Hepatocyte (in vitro differentiated cells): ENCODE measurements at regions not wholly inside any gene's neighbourhood (a gene's known extent, or its start where the extent isn't known, plus 50 kb on each side); places are given as distances from the start of the nearest gene placed in this dataset.

Experiments used
- DNase-seq: peaks from one replicate; pipeline ENCODE4 v3.0.0-alpha.2; 2016; ENCODE audit warnings: low spot score
- H2AFZ ChIP-seq: fragments of 200-600 bp; sonication (generic); 2 replicates; pipeline ENCODE4 v1.6.0; 2016; ENCODE audit warnings: antibody characterized with exemption, mild to moderate bottlenecking
- H3K27ac ChIP-seq: fragments of 200-600 bp; sonication (generic); 2 replicates; pipeline ENCODE4 v1.5.1; 2016; ENCODE audit warnings: mild to moderate bottlenecking
- H3K27me3 ChIP-seq: fragments of 200-600 bp; sonication (generic); 2 replicates; pipeline ENCODE4 v1.6.1; 2016
- H3K36me3 ChIP-seq: fragments of 200-600 bp; sonication (generic); replicated peaks from 2 replicates; pipeline ENCODE4 v1.5.1; 2016; ENCODE audit warnings: low read depth; ENCODE audit not compliant: insufficient read depth
- H3K4me1 ChIP-seq: fragments of 200-600 bp; sonication (generic); 2 replicates; pipeline ENCODE4 v1.5.1; 2016; ENCODE audit warnings: mild to moderate bottlenecking, moderate library complexity; ENCODE audit not compliant: insufficient read depth
- H3K4me2 ChIP-seq: fragments of 200-600 bp; sonication (generic); 2 replicates; pipeline ENCODE4 v1.6.0; 2016
- H3K4me3 ChIP-seq: fragments of 200-600 bp; sonication (generic); 2 replicates; pipeline ENCODE4 v1.5.1; 2016; ENCODE audit warnings: mild to moderate bottlenecking
- H3K79me2 ChIP-seq: fragments of 200-600 bp; sonication (generic); 2 replicates; pipeline ENCODE4 v1.6.0; 2017; ENCODE audit warnings: mild to moderate bottlenecking
- H3K9me2 ChIP-seq: fragments of 200-600 bp; sonication (generic); replicated peaks from 2 replicates; pipeline ENCODE4 v1.6.0; 2017; ENCODE audit warnings: mild to moderate bottlenecking; ENCODE audit not compliant: insufficient read depth
- H3K9me3 ChIP-seq: fragments of 200-600 bp; sonication (generic); 2 replicates; pipeline ENCODE4 v1.5.1; 2016; ENCODE audit warnings: low read depth, mild to moderate bottlenecking
- H4K20me1 ChIP-seq: fragments of 200-600 bp; sonication (generic); 2 replicates; pipeline ENCODE4 v1.6.0; 2016; ENCODE audit warnings: mild to moderate bottlenecking; ENCODE audit not compliant: insufficient read depth, poor library complexity, severe bottlenecking
- EZH2 ChIP-seq: fragments of 200-600 bp; sonication (generic); IDR thresholded peaks from 2 replicates; pipeline ENCODE4 v1.6.1; 2016; ENCODE audit warnings: antibody characterized with exemption, mild to moderate bottlenecking, borderline replicate concordance
- EZH2phosphoT487 ChIP-seq: fragments of 200-600 bp; sonication (generic); IDR thresholded peaks from one replicate; pipeline ENCODE4 v1.6.1; 2018; ENCODE audit warnings: antibody characterized with exemption, mild to moderate bottlenecking, low read depth, moderate library complexity; ENCODE audit not compliant: unreplicated experiment, severe bottlenecking
- WGBS: methylation state at CpG from one replicate; pipeline ENCODE4 v1.1.6; 2016; ENCODE audit warnings: low lambda C conversion rate; ENCODE audit errors: missing lambda C conversion rate; 5-methylcytosine and 5-hydroxymethylcytosine counted together
- TF ChIP-seq, protein P1 (sequence below): fragments of 200-600 bp; sonication (generic); IDR thresholded peaks from 2 replicates; pipeline ENCODE4 v1.5.1; 2016; ENCODE audit warnings: antibody characterized with exemption, mild to moderate bottlenecking; ENCODE audit not compliant: poor library complexity

DNA sequence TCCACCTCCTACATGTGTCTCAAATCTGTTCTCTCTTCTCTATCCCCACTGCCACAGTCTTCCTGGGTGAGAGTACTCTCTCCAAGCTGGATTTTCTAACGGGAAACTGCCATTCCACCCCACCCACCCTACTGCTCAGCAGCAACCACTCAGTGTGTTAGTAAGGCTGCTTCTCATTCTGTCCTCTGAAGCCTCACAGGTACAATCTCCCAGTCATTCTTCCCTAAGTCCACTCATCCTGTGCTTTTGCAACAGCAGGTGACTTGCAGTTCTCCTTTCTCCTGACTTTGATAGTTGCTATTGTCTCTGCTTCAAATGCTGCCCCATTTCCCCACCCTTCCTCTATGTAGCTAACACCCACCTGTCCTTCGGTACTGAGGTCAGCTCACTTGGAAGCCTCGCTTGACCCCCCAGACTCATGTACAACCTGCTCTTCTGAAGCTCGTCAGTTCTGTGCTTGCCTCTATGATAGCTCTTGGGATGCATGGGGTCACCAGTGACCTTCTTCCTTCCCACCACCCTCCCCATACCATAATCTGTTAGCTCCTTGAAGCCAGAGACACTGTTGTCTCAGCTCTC is 188.9 kb downstream of the RRAGC start:
- Histone ChIP-seq H3K79me2 (no peaks in the 10 kb centered on the region), H3K4me3 (no peak overlapping the region), H3K4me2 (no peak overlapping the region), H2AFZ (no peak overlapping the region), H3K27ac (no peak overlapping the region), H3K36me3 (no peaks in the 10 kb centered on the region), H3K9me2 (no peaks in the 10 kb centered on the region), H3K27me3 (peaks cover 4% of the 10 kb centered on the region), H3K9me3 (no peaks in the 10 kb centered on the region), H3K4me1 (no peaks in the 10 kb centered on the region), H4K20me1 (no peaks in the 10 kb centered on the region)
- TF ChIP-seq EZH2: no peak
- TF ChIP-seq, protein P1, sequence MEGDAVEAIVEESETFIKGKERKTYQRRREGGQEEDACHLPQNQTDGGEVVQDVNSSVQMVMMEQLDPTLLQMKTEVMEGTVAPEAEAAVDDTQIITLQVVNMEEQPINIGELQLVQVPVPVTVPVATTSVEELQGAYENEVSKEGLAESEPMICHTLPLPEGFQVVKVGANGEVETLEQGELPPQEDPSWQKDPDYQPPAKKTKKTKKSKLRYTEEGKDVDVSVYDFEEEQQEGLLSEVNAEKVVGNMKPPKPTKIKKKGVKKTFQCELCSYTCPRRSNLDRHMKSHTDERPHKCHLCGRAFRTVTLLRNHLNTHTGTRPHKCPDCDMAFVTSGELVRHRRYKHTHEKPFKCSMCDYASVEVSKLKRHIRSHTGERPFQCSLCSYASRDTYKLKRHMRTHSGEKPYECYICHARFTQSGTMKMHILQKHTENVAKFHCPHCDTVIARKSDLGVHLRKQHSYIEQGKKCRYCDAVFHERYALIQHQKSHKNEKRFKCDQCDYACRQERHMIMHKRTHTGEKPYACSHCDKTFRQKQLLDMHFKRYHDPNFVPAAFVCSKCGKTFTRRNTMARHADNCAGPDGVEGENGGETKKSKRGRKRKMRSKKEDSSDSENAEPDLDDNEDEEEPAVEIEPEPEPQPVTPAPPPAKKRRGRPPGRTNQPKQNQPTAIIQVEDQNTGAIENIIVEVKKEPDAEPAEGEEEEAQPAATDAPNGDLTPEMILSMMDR: no peak
- no peak for TF ChIP-seq EZH2phosphoT487
- no peak for DNase-seq
- 82% methylated on average over 4 of the region's 4 CpGs for WGBS

DNA sequence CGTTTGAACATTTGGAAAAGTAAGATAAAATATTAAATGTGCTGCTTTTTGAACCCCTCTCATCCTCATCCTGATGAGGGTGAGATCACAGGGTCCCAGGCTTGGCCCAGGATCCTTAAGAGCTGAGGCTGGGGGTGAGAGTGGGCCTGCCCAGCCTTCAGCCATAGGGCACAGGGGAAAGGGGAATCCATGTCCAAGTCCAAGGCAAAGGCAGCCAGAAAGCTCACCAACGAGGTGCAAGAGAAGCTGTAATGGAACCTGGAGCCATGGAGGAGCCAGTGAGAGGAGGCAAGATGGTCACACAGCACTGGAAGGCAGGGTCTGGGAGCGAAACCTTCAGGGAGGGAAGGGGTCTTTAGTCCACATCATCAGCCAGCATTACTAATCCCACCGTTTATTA is 191.9 kb downstream of the RRAGC start:
- no peak overlapping the region for H2AFZ ChIP-seq

DNA sequence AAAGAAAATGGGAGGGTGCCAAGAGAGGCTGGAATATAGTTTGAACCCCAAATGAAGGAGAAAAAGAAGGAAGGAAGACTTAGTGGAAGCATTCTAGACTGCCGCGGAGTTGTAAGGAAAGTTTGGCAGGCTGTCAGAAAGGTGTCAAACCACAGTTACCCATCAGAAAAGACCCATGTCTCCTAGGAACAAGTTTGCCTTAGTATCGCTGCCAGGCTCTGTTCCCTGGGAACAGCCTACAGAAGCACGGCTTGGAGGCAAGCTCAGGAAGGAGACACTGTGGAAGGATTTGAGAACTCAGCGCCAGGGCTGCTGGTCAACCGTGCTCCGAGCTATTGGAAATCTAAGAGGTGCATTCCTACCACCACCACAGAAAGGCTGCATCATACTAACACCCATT is 197.4 kb downstream of the RRAGC start:
- WGBS: 96% methylated on average over 7 of the region's 7 CpGs
- H3K27ac ChIP-seq: no peak overlapping the region

More for the DNA sequence above, 191.9 kb downstream of the RRAGC start:
- Histone ChIP-seq H3K79me2 (no peaks in the 10 kb centered on the region), H3K4me1 (no peaks in the 10 kb centered on the region), H3K9me2 (no peaks in the 10 kb centered on the region), H3K36me3 (no peaks in the 10 kb centered on the region), H3K4me3 (no peak overlapping the region), H4K20me1 (no peaks in the 10 kb centered on the region), H3K27ac (no peak overlapping the region), H3K4me2 (no peak overlapping the region), H3K27me3 (peaks cover 17% of the 10 kb centered on the region), H3K9me3 (no peaks in the 10 kb centered on the region)
- WGBS: 73% methylated on average over 4 of the region's 4 CpGs
- no peak for DNase-seq
- TF ChIP-seq EZH2phosphoT487 (no peak), EZH2 (no peak)
- TF ChIP-seq, protein P1: no peak

More for the DNA sequence above, 197.4 kb downstream of the RRAGC start:
- DNase-seq: no peak
- Histone ChIP-seq H3K9me2 (no peaks in the 10 kb centered on the region), H3K79me2 (no peaks in the 10 kb centered on the region), H3K4me3 (no peak overlapping the region), H3K9me3 (no peaks in the 10 kb centered on the region), H3K4me1 (no peaks in the 10 kb centered on the region), H4K20me1 (no peaks in the 10 kb centered on the region), H3K36me3 (no peaks in the 10 kb centered on the region), H3K4me2 (no peak overlapping the region), H2AFZ (no peak overlapping the region), H3K27me3 (peaks cover 13% of the 10 kb centered on the region)
- TF ChIP-seq, protein P1: no peak
- TF ChIP-seq EZH2 (no peak), EZH2phosphoT487 (no peak)
